ENCODE measurements at regions not wholly inside any gene's neighbourhood (a gene's known extent, or its start where the extent isn't known, plus 50 kb on each side); places are given as distances from the start of the nearest gene placed in this dataset.

GRCh38 chr1:104768466-104768865 is 1018.8 kb downstream of the AMY1C start:
- DNase-seq (ENCODE audit: low read depth), result no peak
- no peak for TF ChIP-seq CTCF (IDR thresholded peaks at IDR 0.05; ENCODE audit: insufficient read depth, low read length, poor library complexity, severe bottlenecking)
- Histone ChIP-seq H3K27me3 (ENCODE audit: control insufficient read depth, insufficient read depth, low read length) (no peaks in the 10 kb centered on the region), H3K4me3 (ENCODE audit: low read depth, low read length) (no peak overlapping the region), H3K36me3 (ENCODE audit: control insufficient read depth, insufficient read depth, low read length) (no peaks in the 10 kb centered on the region)

- H3K27me3 ChIP-seq (ENCODE audit: control insufficient read depth, insufficient read depth, low read length), result no peaks in the 10 kb centered on the region
- no peak overlapping the region for H3K4me3 ChIP-seq (ENCODE audit: low read depth, low read length)
- no peak for DNase-seq (ENCODE audit: low read depth)
- TF ChIP-seq CTCF (IDR thresholded peaks at IDR 0.05; ENCODE audit: insufficient read depth, low read length, poor library complexity, severe bottlenecking), result peak; percentile 88
- no peaks in the 10 kb centered on the region for H3K36me3 ChIP-seq (ENCODE audit: control insufficient read depth, insufficient read depth, low read length)
These were observed 1030.9 kb downstream of the AMY1C start for GRCh38 chr1:104780470-104781078.

- no peak for DNase-seq (ENCODE audit: low read depth)
- no peak for TF ChIP-seq CTCF (IDR thresholded peaks at IDR 0.05; ENCODE audit: insufficient read depth, low read length, poor library complexity, severe bottlenecking)
These were observed 1036.0 kb downstream of the AMY1C start for GRCh38 chr1:104785575-104786187.

GRCh38 chr1:104787866-104788510 is 1038.3 kb downstream of the AMY1C start:
- TF ChIP-seq CTCF (IDR thresholded peaks at IDR 0.05; ENCODE audit: insufficient read depth, low read length, poor library complexity, severe bottlenecking), result no peak
- DNase-seq (ENCODE audit: low read depth), result no peak

More at GRCh38 chr1:104785575-104786187, 1036.0 kb downstream of the AMY1C start:
- Histone ChIP-seq H3K4me3 (ENCODE audit: low read depth, low read length) (no peak overlapping the region), H3K27me3 (ENCODE audit: control insufficient read depth, insufficient read depth, low read length) (no peaks in the 10 kb centered on the region), H3K36me3 (ENCODE audit: control insufficient read depth, insufficient read depth, low read length) (no peaks in the 10 kb centered on the region)

GRCh38 chr1:104791030-104791429 is 1041.3 kb downstream of the AMY1C start:
- no peak for TF ChIP-seq CTCF (IDR thresholded peaks at IDR 0.05; ENCODE audit: insufficient read depth, low read length, poor library complexity, severe bottlenecking)

More at GRCh38 chr1:104787866-104788510, 1038.3 kb downstream of the AMY1C start:
- Histone ChIP-seq H3K27me3 (ENCODE audit: control insufficient read depth, insufficient read depth, low read length) (no peaks in the 10 kb centered on the region), H3K4me3 (ENCODE audit: low read depth, low read length) (no peak overlapping the region), H3K36me3 (ENCODE audit: control insufficient read depth, insufficient read depth, low read length) (no peaks in the 10 kb centered on the region)

More at GRCh38 chr1:104791030-104791429, 1041.3 kb downstream of the AMY1C start:
- Histone ChIP-seq H3K27me3 (ENCODE audit: control insufficient read depth, insufficient read depth, low read length) (no peaks in the 10 kb centered on the region), H3K4me3 (ENCODE audit: low read depth, low read length) (no peak overlapping the region), H3K36me3 (ENCODE audit: control insufficient read depth, insufficient read depth, low read length) (no peaks in the 10 kb centered on the region)
- DNase-seq (ENCODE audit: low read depth), result no peak
